ENCODE measurements at regions not wholly inside any gene's neighbourhood (a gene's known extent, or its start where the extent isn't known, plus 50 kb on each side); places are given as distances from the start of the nearest gene placed in this dataset.
"Not testable (repeated sequence)": the region's sequence is repeated elsewhere in the genome, so short reads cannot be mapped to it uniquely, and the experiment has no call there.

DNA sequence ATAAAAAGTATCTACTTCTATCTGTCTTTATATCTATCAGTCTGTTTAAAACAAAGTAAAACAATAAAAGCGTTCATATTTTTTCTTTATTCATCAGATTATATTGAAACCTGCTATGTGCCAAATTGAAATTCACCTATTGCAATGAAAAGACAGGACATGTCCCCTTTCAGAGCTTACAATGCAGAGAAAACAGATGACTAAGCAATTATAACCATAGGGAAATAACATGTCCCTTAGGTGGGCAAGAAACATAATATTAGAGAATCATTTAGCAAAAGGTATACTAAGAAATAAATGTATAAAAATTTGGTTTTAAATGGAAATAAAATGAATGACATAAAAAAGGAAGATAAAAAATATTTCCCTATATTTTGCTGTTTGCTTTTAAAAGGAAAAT, 1421.3 kb downstream of the FSCB start:
- no peak for DNase-seq (ENCODE audit: low spot score)

DNA sequence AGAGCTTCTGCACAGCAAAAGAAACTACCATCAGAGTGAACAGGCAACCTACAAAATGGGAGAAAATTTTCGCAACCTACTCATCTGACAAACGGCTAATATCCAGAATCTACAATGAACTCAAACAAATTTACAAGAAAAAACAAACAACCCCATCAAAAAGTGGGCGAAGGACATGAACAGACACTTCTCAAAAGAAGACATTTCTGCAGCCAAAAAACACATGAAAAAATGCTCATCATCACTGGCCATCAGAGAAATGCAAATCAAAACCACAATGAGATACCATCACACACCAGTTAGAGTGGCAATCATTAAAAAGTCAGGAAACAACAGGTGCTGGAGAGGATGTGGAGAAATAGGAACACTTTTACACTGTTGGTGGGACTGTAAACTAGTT, 1439.7 kb downstream of the FSCB start:
- not testable (repeated sequence) for DNase-seq (ENCODE audit: low spot score)

DNA sequence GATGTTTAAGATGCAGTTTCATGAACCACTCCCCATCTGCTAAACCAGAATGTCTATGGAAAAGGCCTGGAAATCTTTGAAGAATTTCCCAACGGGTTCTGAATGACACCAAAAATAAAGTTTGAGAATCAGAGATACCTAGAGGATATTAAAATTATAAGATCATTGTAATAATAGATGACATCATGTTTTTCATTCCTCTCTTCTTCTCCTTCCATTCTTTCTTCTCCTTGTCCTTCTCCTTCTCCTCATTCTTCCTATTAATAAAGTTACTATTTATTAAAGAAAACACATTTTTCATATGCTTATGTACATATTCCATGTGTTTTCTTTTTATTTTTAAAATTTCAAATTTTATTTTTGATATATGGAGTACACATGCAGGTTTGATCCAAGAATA, 1449.4 kb downstream of the LRFN5 start:
- no peak for DNase-seq (ENCODE audit: low spot score)

DNA sequence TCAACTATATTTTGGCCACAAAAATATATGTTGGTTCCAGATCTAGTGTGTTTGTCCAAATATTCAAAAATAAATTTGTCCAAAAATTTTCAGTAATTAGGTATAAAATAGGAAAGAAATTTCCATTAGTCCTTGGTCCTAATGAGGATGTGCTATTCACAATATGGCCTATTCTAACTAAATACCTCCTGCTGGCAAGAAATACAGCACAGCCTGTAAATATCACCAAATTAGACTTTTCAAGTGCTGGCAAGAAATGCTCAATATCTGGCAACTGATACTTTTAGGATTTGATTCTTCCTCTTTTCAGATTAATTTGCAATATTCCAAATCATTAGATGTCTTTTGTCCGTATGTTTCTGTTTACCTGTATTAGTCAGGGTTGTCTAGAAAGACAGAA, 1446.2 kb downstream of the LRFN5 start:
- no peak for DNase-seq (ENCODE audit: low spot score)

DNA sequence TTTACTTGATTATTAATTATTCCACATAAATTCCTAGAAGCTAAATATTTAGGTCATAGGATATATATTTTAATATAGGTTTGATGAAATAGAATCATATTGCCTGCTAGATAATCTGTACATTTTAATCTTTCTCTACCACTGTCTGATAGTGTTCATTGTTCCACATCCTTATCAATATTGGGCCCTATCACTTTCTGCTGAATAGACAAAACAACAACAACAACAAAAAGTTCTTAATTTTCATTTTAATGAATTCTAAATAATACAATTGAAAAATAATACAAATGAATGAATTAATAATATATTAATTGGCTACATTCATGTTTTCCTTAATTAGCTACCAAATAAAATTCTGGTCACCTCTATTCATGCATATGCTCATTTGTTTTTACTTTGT, 1437.2 kb downstream of the LRFN5 start:
- no peak for DNase-seq (ENCODE audit: low spot score)

DNA sequence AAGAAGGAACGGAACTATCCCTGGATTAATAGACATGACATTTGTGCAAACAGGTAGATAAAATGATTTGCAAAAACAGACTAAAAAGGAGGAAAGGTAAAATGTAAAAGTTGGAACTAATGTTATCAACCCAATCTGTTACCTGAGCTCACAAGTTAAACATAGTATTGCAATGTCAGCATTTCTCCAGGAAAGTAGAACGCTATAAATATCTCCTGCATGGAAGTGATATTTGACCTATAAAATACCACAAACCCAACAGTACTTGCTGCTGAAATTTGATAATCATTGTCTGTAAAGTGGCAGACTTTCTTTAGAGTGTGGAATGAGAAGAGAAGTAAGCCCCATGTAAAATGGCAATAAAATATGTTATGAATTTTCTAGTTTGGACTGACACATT, 1435.7 kb downstream of the LRFN5 start:
- no peak for DNase-seq (ENCODE audit: low spot score)

DNA sequence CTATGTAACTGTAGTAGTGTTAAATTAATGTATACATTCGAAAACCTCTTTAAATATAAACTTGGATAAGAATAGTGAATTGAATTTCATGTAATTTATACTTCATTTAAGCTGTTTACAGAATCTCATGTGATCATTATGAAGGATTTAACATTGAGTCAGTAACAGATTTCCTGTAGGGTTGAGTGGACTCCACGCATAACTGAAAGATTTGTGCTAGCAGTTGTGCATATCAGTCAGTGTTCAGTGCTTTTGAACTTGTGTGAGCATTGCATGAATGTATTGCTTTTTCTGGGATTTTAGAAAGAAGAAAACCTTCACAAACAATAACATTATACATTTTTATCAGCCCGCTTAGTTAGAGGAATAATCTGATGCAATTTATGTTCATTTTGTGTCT, 1435.3 kb downstream of the LRFN5 start:
- DNase-seq (ENCODE audit: low spot score), result no peak

DNA sequence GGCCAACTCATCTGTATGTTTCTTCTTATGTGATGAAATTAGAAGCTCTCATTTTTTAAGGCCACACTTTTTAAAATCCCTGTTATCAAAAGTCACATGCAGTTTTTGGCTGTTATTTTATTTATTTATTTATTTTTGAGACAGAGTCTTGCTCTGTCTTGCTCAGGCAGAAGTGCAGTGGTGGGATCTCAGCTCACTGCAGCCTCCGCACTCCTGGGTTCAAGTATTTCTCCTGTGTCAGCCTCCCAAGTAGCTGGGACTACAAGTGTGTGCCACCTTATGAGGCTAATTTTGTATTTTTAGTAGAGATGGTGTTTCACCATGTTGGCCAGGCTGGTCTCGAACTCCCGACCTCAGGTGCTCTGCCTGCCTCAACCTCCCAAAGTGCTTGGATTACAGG, 1434.5 kb downstream of the LRFN5 start:
- DNase-seq (ENCODE audit: low spot score), result no peak

DNA sequence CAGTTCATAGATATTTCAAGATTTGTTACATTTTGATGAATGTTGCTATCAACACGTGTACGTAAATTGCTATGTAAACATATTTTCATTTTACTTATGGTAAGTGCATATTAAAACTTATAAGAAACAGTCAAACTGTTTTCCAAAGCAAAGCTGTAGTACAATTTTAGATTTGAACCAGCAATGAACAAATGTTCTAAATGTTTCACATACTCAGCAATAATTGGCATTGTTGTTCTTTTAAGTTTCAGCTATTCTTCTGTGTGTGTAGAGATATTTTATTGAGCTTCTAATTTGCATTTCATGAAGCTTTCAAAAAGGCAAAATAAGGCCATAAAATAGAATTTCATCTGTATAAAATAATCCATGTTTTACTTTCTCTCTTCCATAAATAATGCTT, 1433.2 kb downstream of the LRFN5 start:
- DNase-seq (ENCODE audit: low spot score), result no peak

DNA sequence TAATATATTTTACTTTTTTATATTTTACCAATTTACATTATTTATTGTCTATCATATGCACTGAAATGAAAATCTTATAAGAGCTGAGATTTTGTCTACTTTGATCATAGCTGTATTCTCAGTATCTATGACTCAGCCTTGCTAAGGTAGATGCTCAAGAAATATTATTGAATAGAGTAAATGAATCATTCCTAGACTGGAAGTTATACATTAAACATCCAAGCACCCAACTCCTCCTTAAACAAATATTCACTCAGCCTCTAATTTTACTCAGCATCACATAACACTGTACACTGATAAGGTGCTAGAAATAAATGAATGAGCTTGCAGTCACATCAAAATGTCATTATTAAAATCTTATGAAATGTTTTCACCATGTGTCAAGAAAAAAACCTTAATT, 1424.9 kb downstream of the LRFN5 start:
- no peak for DNase-seq (ENCODE audit: low spot score)

DNA sequence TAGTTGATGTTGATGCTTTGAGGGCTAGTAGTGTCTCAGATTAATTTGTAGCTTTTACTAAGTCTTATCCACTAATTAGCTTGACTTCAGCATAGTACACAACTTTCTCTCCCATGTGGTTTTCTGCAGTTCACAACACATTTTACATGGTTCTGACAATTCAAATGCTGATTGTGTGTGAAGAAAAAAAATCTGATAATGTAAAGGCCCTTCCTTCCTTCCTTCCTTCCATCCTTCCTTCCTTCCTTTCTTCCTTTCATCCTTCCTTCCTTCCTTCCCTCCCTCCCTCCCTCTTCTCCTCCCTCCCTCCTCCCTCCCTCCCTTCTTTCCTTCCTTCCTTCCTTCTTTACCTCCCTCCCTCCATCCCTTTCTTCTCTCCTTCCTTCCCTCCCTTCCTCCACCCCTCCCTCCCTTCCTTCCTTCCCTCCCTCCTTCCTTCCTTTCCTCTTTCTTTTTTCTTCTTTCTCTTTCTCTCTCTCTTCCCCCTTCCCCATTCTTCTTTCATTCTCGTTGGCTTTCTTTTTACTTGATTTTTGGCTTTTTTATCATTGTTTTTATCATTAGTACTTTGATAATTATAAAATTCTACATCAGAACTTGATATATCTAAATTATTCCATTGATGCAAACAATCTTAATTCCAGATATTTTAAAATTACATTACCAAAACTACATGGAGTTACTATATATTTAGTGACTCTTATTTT, 1415.6 kb downstream of the LRFN5 start:
- no peak for DNase-seq (ENCODE audit: low spot score)

DNA sequence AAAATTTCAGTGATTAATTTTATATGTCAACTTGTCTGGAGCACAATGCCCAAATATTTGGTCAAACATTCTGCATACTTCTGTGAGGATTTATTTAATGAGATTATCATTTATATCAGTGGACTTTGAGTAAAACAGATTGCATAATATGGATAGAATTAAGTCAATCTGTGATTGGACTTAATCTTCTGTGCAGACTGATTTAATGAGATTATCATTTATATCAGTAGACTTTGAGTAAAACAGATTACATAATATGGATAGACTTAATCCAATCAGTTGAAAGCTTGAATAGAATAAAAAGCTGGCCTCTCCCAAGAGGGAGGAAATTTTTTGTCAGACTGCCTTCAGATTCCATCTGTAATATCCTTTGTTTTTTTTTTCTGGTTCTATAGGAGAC, 1413.2 kb downstream of the LRFN5 start:
- no peak for DNase-seq (ENCODE audit: low spot score)

DNA sequence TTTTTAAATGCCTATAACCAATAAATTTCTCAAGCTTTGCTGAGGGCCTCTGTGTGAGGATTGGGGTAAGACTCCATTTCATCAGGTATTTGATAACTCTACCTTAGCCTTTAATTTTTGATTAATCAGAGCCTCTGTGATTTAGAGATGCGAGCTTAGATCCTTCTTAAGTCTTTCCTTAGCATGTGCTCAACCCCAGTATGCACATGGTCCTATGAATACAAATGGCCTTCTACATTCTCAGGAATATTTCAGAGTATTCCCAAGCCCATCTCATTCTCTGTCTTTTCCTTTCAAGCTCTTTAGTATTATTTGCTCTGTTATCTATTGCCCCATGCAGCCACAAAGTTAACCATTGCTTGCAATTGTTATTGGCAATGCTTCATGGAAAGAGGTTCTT, 1407.7 kb downstream of the LRFN5 start:
- DNase-seq (ENCODE audit: low spot score), result no peak

DNA sequence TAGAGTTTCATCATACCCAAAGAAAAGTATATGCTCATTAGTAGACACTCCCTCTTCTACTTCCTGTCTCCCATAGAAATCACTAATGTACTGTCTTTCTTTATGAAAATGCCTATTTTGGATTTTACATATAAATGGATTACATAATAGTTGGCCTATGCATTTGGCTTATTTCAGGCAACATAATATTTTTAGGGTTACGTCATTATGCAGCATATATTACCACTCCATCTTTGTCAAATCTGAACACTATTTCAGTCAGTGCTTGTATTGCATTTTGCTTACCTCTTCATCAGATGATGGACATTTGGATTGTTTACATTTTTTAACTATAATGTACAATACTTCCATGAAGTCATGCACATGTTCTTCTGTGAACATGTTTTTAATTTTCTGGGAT, 1406.1 kb downstream of the LRFN5 start:
- DNase-seq (ENCODE audit: low spot score), result no peak

DNA sequence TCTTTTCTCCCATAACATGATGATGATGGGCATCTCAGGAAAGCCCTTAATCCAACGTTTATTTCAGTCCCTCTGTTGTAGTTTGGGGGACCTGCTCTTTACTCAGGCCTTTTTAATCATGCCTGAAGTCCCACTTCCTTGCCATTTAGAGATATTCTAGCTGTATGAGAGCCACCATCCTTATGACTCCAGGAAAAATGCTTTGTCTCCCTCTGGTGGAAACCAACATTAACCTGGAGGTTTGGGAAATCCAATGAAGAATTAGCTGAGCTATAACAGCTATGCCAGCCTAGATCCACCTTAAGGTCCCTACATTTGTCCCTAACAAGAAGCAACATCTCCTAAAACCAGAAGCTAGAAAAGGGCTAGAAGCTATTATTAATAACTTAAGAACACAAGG, 1399.1 kb downstream of the LRFN5 start:
- DNase-seq (ENCODE audit: low spot score), result no peak

DNA sequence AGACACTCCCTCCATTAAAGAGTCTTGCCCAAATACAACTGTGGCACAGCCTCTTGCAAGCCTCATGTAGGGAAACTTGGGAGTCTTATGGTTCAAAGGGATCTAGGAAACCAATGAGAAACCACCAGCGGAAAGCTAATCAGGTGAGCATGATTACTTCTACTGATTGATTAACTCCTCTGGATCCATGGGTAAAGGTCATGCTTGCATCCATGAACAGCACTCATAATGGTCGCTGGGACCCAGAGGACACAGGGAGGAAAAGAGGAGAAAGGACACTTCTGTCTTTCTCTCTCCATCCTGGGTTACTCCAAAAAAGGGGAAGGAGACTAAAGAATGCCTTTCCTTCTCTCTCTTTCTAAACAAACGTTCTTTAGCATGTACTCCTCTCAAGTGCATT, 1397.2 kb downstream of the LRFN5 start:
- peak; percentile 3 for DNase-seq (ENCODE audit: low spot score)

DNA sequence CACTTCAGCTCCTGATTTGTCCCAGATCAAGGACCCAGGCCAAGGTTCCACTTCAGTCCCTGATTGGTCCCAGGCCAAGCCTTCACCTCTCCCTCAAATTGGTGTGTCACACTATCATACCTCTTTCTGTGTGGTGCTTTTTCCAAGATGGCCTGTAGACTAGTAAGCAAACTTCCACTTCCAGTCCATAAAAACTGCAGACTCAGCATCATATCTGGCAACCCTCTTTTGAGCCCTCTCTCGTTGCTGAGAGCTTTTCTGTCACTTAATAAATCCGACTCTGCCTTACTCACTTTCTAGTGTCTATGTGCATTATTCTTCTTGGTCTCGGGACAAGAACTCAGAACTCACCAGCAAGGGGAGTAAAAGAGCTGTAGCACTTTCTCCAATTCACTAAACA, 1395.1 kb downstream of the LRFN5 start:
- DNase-seq (ENCODE audit: low spot score), result no peak

DNA sequence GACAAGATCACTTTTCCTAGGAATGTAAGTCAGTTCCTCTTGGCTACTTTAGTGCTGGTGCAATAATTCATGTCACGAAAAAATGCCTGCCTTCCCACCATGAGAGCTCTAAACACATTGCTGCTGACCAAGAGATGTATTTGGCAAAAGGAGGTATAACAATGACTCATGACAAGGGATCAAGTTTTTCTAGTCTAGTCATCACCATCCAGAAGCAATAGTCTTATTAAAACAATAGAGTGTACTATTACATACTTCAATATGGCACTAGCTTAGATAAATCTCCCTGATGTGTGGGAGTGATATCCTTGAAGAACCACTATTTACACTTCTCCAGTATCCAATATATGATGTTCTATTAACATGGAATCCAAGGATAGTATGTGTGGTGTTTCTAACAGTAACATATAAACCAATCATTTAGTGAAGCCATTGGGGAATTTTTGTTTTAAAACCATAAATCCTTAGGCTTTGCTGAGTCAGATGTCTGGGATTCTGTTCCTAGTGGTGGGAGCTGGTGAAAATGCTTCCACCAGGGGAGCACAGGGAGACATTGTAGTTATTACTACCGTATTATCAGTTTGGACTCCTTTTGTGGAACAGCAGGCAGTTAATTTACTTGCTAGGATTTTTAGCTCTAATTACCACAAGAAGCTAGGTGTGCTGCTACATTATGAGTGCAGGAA, 1387.5 kb downstream of the LRFN5 start:
- peak; percentile 90 for DNase-seq (ENCODE audit: low spot score)

DNA sequence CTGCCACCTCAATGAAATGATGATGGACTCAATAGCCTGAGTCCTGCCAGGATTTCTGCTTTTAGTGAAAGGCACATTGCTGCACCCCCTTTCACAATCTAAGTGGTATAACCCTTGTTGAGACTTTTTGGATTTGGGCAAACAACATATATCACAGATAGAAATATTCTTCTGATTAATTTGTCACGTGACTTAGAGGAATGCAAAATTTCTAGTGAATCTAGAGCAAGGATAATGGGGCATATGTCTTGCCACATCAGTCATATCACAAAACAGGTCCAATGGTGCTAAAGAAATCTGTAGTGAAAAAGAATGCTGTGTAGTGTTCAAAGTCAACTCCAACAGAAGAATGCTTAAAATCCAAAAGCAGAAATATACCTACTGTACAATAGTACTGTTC, 1386.3 kb downstream of the LRFN5 start:
- DNase-seq (ENCODE audit: low spot score), result no peak

DNA sequence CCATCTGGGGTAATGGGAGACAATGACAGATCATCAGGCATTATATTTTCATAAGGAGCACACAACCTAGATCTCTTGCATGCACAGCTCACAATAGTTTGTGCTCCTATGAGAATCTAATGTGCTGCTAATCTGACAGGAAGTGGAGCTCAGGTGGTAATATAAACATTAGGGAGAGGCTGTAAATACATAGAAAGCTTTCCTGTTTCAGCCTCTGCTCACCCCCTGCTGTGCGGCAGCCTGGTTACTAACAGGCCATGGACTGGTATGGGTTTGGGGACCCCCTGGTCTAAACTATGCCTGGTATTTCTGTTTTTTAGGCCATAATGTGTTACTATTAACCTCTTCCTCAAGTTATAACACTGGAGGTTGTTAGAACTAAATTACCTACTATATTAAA, 1373.7 kb downstream of the LRFN5 start:
- DNase-seq (ENCODE audit: low spot score), result peak; percentile 2

DNA sequence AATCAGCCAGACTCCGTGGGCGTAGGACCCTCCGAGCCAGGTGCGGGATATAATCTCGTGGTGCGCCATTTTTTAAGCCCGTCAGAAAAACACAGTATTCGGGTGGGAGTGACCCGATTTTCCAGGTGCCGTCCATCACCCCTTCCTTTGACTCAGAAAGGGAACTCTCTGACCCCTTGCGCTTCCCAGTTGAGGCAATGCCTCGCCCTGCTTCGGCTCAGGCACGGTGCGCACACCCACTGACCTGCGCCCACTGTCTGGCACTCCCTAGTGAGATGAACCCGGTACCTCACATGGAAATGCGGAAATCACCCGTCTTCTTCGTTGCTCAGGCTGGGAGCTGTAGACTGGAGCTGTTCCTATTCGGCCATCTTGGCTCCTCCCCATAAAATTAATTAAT, 1366.5 kb downstream of the LRFN5 start:
- not testable (repeated sequence) for DNase-seq (ENCODE audit: low spot score)

DNA sequence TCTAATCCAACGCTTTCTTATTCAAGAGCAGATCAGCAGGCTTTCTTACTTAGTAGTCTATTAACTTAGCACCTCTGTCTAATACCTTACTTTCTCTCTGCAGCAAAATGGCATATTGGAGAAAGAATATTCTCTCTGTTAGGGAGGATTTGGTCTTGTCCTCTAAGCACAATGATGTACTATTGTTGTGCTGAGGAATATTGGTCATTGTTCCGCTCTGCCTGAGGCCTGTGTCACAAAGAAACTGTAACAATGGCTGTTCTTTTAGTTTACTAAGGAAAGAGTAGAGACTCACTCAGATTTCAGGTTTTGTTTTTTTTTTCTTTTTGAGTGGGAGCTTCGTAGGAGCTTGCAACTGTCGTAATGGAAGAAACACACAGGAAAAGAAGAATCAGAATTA, 1358.8 kb downstream of the LRFN5 start:
- no peak for DNase-seq (ENCODE audit: low spot score)

DNA sequence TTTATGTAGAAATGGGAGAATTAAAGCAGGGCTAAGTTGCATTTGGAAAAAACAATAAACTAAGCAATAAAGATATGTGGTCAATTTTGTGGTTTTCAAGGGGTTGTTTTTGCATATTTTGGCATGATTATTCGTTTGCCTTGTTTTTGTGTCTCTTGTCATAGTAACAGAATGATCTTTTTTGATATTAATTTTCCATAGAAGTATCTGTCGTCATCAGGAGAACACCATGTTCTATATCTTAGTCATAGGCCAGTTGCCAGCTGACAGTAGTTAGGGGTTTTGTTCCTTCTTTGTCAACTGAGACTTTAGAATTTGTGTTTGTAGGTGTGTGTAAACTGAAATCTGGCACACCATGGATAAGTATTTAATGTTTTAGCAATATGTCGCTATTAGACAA, 1354.8 kb downstream of the LRFN5 start:
- no peak for DNase-seq (ENCODE audit: low spot score)

DNA sequence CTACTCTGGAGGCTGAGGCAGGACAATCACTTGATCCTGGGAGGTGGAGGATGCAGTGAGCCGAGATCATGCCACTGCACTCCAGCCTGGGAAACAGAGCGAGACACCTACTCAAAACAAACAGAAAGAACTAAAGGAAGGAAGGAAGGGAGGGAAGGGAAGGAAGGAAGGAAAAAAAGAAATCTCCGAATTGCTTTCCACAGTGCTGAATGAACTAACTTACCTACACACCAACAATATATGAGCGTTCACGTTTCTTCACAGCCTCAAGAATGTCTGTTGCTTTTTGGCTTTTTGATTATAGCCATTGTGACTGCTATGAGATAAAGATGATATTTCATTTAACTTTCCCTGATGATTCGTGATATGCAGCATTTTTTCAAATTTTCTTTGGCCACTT, 1343.7 kb downstream of the LRFN5 start:
- no peak for DNase-seq (ENCODE audit: low spot score)
